SH-SY5Y (cell line): ENCODE measurements at regions not wholly inside any gene's neighbourhood (a gene's known extent, or its start where the extent isn't known, plus 50 kb on each side); places are given as distances from the start of the nearest gene placed in this dataset.

Source experiments
- GATA2 ChIP-seq: IDR thresholded peaks from 2 replicates; pipeline ENCODE4 v1.6.1; 2011; ENCODE audit warnings: mild to moderate bottlenecking, low read depth, low read length
- GATA3 ChIP-seq: IDR thresholded peaks from 2 replicates; pipeline ENCODE4 v1.6.1; 2011; ENCODE audit warnings: low read depth, mild to moderate bottlenecking, low read length, moderate library complexity

DNA sequence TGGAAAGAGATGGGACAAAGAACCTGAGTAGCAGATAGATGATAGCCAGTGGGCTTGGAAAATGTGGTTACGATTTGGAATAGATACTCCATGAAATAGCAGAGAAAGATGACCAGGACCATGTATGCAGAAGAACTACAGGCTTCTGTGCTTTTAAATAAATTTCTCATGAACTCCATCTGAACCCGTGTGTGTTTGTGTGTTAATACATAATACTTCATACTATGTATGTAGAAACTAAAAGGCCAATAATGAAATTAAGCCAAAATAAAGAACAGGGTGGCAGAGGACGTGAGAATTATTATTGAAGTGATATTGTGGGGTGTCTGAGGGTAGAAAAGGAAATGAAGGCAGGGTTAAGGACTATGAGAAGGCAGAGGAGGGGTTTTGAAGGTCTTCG lies 385.1 kb upstream of the RPS23 start:
- no peak for TF ChIP-seq GATA3
- TF ChIP-seq GATA2 = no peak
